SK-N-SH (cell line): ENCODE measurements at regions not wholly inside any gene's neighbourhood (a gene's known extent, or its start where the extent isn't known, plus 50 kb on each side); places are given as distances from the start of the nearest gene placed in this dataset.

Experiments used
- CTCF ChIA-PET: fragments of 300-600, 350-600 bp; formaldehyde crosslinking; extraction: SDS; loops from one replicate; lab custom pipeline; 2021; lab: Yijun Ruan, JAX
- POLR2A ChIA-PET: fragments of 350-600 bp; sonication (Branson Sonifier 250); formaldehyde crosslinking; extraction: SDS; loops from one replicate; lab custom pipeline; 2020; ENCODE audit warnings: antibody characterized with exemption, inconsistent platforms; lab: Yijun Ruan, JAX
- DNase-seq: peaks from one replicate; pipeline ENCODE4 v3.0.0; 2012
- H2AFZ ChIP-seq: fragments of 200-600 bp; sonication (generic); 2 replicates; pipeline ENCODE4 v1.8.1; 2016; ENCODE audit warnings: antibody characterized with exemption, mild to moderate bottlenecking, low read depth
- H3F3A ChIP-seq: fragments of 200-600 bp; sonication (generic); replicated peaks from 2 replicates; pipeline ENCODE3; 2016; ENCODE audit warnings: antibody characterized with exemption, mild to moderate bottlenecking; ENCODE audit not compliant: insufficient read depth
- H3K27ac ChIP-seq, 2 experiments: fragments of 200-500 bp in 1 of 2; fragments of 200-600 bp in 1 of 2; sonication (Bioruptor generic) in 1 of 2; sonication (generic), shearing (Covaris generic) in 1 of 2; 2 replicates each; pipeline versions ENCODE4 v1.5.1 to v1.6.1; 2014 to 2016; ENCODE audit warnings: low read depth in 2 of 2, inconsistent platforms in 1 of 2, low read length in 1 of 2, mild to moderate bottlenecking in 1 of 2, mixed read lengths in 1 of 2
- H3K27me3 ChIP-seq: fragments of 200-600 bp; sonication (generic), shearing (Covaris generic); 2 replicates; pipeline ENCODE4 v1.6.1; 2016; ENCODE audit warnings: mixed run types; ENCODE audit not compliant: insufficient read depth
- H3K36me3 ChIP-seq, 2 experiments: fragments of 200-500 bp in 1 of 2; fragments of 200-600 bp in 1 of 2; sonication (Bioruptor generic) in 1 of 2; sonication (generic) in 1 of 2; replicated peaks in 1 of 2; 2 replicates each; pipeline versions ENCODE3 to v1.5.1; 2014 to 2016; ENCODE audit warnings: low read length in 1 of 2, mild to moderate bottlenecking in 1 of 2; ENCODE audit not compliant: insufficient read depth in 2 of 2, control insufficient read depth in 1 of 2
- H3K4me1 ChIP-seq, 2 experiments: fragments of 200-500 bp in 1 of 2; fragments of 200-600 bp in 1 of 2; sonication (Bioruptor generic) in 1 of 2; sonication (generic), shearing (Covaris generic) in 1 of 2; 2 replicates each; pipeline versions ENCODE4 v1.5.1 to v1.6.1; 2014 to 2016; ENCODE audit warnings: low read depth in 1 of 2, low read length in 1 of 2, mixed run types in 1 of 2; ENCODE audit not compliant: insufficient read depth in 2 of 2, control insufficient read depth in 1 of 2
- H3K4me2 ChIP-seq: fragments of 200-600 bp; sonication (generic), shearing (Covaris generic); 2 replicates; pipeline ENCODE4 v1.6.1; 2017; ENCODE audit warnings: mixed run types
- H3K4me3 ChIP-seq, 2 experiments: fragments of 200-500 bp in 1 of 2; fragments of 200-600 bp in 1 of 2; sonication (Bioruptor generic) in 1 of 2; sonication (generic), shearing (Covaris generic) in 1 of 2; 2 replicates each; pipeline versions ENCODE4 v1.5.1 to v1.8.1; 2014 to 2016; ENCODE audit warnings: low read depth in 2 of 2, inconsistent platforms in 1 of 2, low read length in 1 of 2, mild to moderate bottlenecking in 1 of 2, mixed read lengths in 1 of 2, moderate library complexity in 1 of 2
- H3K79me2 ChIP-seq: fragments of 200-600 bp; sonication (generic); 2 replicates; pipeline ENCODE4 v1.8.1; 2017; ENCODE audit warnings: mild to moderate bottlenecking; ENCODE audit not compliant: insufficient read depth
- H3K9ac ChIP-seq: fragments of 200-600 bp; sonication (generic); 2 replicates; pipeline ENCODE4 v1.6.1; 2017; ENCODE audit warnings: mixed run types
- H3K9me2 ChIP-seq: fragments of 200-600 bp; sonication (generic); 2 replicates; pipeline ENCODE4 v1.6.1; 2017; ENCODE audit warnings: mixed run types
- H3K9me3 ChIP-seq: fragments of 200-600 bp; sonication (generic); 2 replicates; pipeline ENCODE4 v1.6.1; 2017; ENCODE audit warnings: mixed run types, mild to moderate bottlenecking, moderate library complexity
- H4K20me1 ChIP-seq: fragments of 200-600 bp; sonication (generic); 2 replicates; pipeline ENCODE4 v1.6.1; 2017; ENCODE audit warnings: mild to moderate bottlenecking, mixed run types; ENCODE audit not compliant: insufficient read depth
- CHD2 ChIP-seq: fragments of 150-350 bp; IDR thresholded peaks from 2 replicates; pipeline ENCODE4 v1.6.1; 2018; ENCODE audit warnings: low read length; ENCODE audit not compliant: partially characterized antibody
- ELF1 ChIP-seq: IDR thresholded peaks from 2 replicates; pipeline ENCODE4 v1.4.0; 2012
- EZH2phosphoT487 ChIP-seq: fragments of 200-600 bp; sonication (generic); IDR thresholded peaks from 2 replicates; pipeline ENCODE4 v1.6.1; 2017; ENCODE audit warnings: low read depth, mixed run types, mild to moderate bottlenecking, antibody characterized with exemption, moderate library complexity, borderline replicate concordance
- FOXJ3 ChIP-seq: sonication (generic); formaldehyde crosslinking; IDR thresholded peaks from 2 replicates; pipeline ENCODE4 v1.5.1; 2020; ENCODE audit warnings: mild to moderate bottlenecking, missing genetic modification reagents
- FOXM1 ChIP-seq: IDR thresholded peaks from 2 replicates; pipeline ENCODE4 v1.4.0; 2012; ENCODE audit warnings: low read depth, mild to moderate bottlenecking
- GABPA ChIP-seq: IDR thresholded peaks from 2 replicates; pipeline ENCODE4 v1.4.0; 2012; ENCODE audit warnings: low read depth, mild to moderate bottlenecking
- GATA2 ChIP-seq: sonication (generic); formaldehyde crosslinking; IDR thresholded peaks from 2 replicates; pipeline ENCODE4 v1.5.0; 2020; ENCODE audit warnings: mild to moderate bottlenecking, missing genetic modification reagents
- NRF1 ChIP-seq: IDR thresholded peaks from 2 replicates; pipeline ENCODE4 v1.6.1; 2012; ENCODE audit warnings: low read depth, mild to moderate bottlenecking, low read length
- POLR2AphosphoS5 ChIP-seq: IDR thresholded peaks from 2 replicates; pipeline ENCODE4 v1.6.1; 2012; ENCODE audit warnings: low read depth, low read length
- RFX5 ChIP-seq: IDR thresholded peaks from 2 replicates; pipeline ENCODE4 v1.6.1; 2012; ENCODE audit warnings: mild to moderate bottlenecking, improper control_type of control experiment, low read length
- SIN3A ChIP-seq: IDR thresholded peaks from 2 replicates; pipeline ENCODE4 v1.6.1; 2012; ENCODE audit warnings: low read depth, mild to moderate bottlenecking, low read length, moderate library complexity, borderline replicate concordance
- TAF1 ChIP-seq: IDR thresholded peaks from 2 replicates; pipeline ENCODE4 v1.6.1; 2012; ENCODE audit warnings: low read depth, mild to moderate bottlenecking, low read length, moderate library complexity, borderline replicate concordance
- TEAD4 ChIP-seq: IDR thresholded peaks from 2 replicates; pipeline ENCODE4 v1.4.0; 2012; ENCODE audit warnings: mild to moderate bottlenecking, borderline replicate concordance; ENCODE audit not compliant: insufficient read depth
- YY1 ChIP-seq: IDR thresholded peaks from 2 replicates; pipeline ENCODE4 v1.4.0; 2012; ENCODE audit warnings: low read depth, mild to moderate bottlenecking
- WGBS: methylation state at CpG from one replicate; pipeline ENCODE4 v1.1.6; 2017; ENCODE audit warnings: low lambda C conversion rate; 5-methylcytosine and 5-hydroxymethylcytosine counted together
- TF ChIP-seq, protein P1 (sequence below): fragments of 150-350 bp; IDR thresholded peaks from 2 replicates; pipeline ENCODE4 v1.6.1; 2016; ENCODE audit warnings: mild to moderate bottlenecking, low read depth, low read length
- TF ChIP-seq, protein P2 (sequence below): fragments of 150-350 bp; IDR thresholded peaks from 2 replicates; pipeline ENCODE4 v1.6.1; 2017; ENCODE audit warnings: antibody characterized with exemption, low read length, low read depth, borderline replicate concordance
- TF ChIP-seq, protein P3 (sequence below): fragments of 200-600 bp; sonication (generic); IDR thresholded peaks from 2 replicates; pipeline ENCODE4 v1.6.1; 2017; ENCODE audit warnings: antibody characterized with exemption, mild to moderate bottlenecking, moderate library complexity
- TF ChIP-seq, protein P4 (sequence below): IDR thresholded peaks from 2 replicates; pipeline ENCODE4 v1.4.0; 2012; ENCODE audit warnings: low read depth
- TF ChIP-seq, protein P5 (sequence below): IDR thresholded peaks from 2 replicates; pipeline ENCODE4 v1.4.0; 2012; ENCODE audit warnings: low read depth, borderline replicate concordance

DNA sequence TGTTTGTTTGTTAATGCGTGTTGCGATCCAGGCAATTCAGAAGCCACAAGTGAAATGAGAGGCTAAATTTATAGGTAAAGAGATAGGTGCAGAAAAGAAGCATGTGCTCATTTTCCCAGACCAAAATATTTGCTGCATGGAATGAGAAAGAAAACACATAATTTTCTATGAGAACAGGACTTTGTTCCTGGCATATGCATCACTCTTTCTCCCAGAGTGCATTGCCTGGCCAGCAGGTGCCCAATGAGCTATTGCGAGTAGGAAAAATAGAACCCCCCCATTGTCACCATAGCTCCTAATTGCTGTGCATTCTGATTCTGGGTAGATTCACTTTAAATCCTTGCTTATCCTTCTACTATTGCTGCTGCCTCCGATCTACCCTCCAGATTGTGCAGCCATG is 410.4 kb downstream of the PMP22 start:
- 3% methylated on average over 4 of the region's 4 CpGs for WGBS
- Histone ChIP-seq H4K20me1 (no peaks in the 10 kb centered on the region), H3K27ac (no peak overlapping the region), H3K9me2 (no peaks in the 10 kb centered on the region), H3K4me1 (no peaks in the 10 kb centered on the region), H2AFZ (no peak overlapping the region), H3K4me3 (no peak overlapping the region), H3F3A (no peaks in the 10 kb centered on the region), H3K27me3 (peaks cover 6% of the 10 kb centered on the region), H3K36me3 (no peaks in the 10 kb centered on the region), H3K9ac (no peak overlapping the region), H3K79me2 (no peaks in the 10 kb centered on the region), H3K9me3 (no peaks in the 10 kb centered on the region), H3K4me2 (no peak overlapping the region)
- CTCF ChIA-PET: no interaction called here
- POLR2A ChIA-PET: no interaction called here
- DNase-seq: no peak
- TF ChIP-seq, protein P1, sequence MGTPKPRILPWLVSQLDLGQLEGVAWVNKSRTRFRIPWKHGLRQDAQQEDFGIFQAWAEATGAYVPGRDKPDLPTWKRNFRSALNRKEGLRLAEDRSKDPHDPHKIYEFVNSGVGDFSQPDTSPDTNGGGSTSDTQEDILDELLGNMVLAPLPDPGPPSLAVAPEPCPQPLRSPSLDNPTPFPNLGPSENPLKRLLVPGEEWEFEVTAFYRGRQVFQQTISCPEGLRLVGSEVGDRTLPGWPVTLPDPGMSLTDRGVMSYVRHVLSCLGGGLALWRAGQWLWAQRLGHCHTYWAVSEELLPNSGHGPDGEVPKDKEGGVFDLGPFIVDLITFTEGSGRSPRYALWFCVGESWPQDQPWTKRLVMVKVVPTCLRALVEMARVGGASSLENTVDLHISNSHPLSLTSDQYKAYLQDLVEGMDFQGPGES: no peak
- TF ChIP-seq YY1 (no peak), RFX5 (no peak), EZH2phosphoT487 (no peak), TEAD4 (no peak), FOXM1 (no peak), NRF1 (no peak), GATA2 (no peak), GABPA (no peak), POLR2AphosphoS5 (no peak)
- TF ChIP-seq, protein P2, sequence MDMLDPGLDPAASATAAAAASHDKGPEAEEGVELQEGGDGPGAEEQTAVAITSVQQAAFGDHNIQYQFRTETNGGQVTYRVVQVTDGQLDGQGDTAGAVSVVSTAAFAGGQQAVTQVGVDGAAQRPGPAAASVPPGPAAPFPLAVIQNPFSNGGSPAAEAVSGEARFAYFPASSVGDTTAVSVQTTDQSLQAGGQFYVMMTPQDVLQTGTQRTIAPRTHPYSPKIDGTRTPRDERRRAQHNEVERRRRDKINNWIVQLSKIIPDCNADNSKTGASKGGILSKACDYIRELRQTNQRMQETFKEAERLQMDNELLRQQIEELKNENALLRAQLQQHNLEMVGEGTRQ: no peak
- TF ChIP-seq, protein P3, sequence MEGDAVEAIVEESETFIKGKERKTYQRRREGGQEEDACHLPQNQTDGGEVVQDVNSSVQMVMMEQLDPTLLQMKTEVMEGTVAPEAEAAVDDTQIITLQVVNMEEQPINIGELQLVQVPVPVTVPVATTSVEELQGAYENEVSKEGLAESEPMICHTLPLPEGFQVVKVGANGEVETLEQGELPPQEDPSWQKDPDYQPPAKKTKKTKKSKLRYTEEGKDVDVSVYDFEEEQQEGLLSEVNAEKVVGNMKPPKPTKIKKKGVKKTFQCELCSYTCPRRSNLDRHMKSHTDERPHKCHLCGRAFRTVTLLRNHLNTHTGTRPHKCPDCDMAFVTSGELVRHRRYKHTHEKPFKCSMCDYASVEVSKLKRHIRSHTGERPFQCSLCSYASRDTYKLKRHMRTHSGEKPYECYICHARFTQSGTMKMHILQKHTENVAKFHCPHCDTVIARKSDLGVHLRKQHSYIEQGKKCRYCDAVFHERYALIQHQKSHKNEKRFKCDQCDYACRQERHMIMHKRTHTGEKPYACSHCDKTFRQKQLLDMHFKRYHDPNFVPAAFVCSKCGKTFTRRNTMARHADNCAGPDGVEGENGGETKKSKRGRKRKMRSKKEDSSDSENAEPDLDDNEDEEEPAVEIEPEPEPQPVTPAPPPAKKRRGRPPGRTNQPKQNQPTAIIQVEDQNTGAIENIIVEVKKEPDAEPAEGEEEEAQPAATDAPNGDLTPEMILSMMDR: no peak
- TF ChIP-seq, all 33 proteins: peak for 0

DNA sequence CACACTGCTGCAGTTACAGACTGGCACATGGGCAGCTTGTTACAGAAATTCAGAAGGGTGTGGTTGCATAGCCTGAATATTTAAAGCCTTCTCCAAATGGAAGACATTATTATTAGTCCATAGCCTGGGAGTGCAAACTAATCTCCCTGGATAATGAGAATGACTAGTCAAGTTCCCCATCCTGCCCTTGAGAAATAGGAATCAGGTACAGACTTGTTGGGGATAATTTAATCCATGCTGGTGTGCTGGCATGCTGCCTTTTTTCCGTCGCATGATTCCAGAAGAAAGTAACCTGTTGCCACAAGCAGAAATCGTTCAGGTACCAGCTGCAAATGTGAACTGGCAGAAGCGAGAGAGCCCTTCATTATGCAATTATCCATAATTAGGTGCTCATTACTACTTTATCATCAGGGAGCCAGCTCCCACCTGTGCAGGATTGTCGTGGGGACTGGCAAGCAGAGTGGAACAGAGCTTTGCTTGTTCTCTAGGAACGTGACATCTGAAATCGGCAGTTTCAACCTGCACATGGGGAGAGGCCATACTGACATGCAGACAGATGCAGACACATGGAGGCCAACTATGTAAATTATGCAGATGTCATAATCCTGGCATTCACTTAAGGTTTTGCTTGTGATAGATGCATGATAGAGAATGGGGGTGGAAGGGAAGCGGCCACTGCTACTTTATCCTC is 419.4 kb downstream of the PMP22 start:
- no peak for DNase-seq
- TF ChIP-seq, protein P2: no peak
- TF ChIP-seq CHD2: no peak
- TF ChIP-seq, protein P4, sequence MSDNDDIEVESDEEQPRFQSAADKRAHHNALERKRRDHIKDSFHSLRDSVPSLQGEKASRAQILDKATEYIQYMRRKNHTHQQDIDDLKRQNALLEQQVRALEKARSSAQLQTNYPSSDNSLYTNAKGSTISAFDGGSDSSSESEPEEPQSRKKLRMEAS: no peak
- TF ChIP-seq TEAD4: no peak
- TF ChIP-seq, protein P5, sequence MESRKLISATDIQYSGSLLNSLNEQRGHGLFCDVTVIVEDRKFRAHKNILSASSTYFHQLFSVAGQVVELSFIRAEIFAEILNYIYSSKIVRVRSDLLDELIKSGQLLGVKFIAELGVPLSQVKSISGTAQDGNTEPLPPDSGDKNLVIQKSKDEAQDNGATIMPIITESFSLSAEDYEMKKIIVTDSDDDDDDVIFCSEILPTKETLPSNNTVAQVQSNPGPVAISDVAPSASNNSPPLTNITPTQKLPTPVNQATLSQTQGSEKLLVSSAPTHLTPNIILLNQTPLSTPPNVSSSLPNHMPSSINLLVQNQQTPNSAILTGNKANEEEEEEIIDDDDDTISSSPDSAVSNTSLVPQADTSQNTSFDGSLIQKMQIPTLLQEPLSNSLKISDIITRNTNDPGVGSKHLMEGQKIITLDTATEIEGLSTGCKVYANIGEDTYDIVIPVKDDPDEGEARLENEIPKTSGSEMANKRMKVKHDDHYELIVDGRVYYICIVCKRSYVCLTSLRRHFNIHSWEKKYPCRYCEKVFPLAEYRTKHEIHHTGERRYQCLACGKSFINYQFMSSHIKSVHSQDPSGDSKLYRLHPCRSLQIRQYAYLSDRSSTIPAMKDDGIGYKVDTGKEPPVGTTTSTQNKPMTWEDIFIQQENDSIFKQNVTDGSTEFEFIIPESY: no peak
- TF ChIP-seq GATA2: no peak
- TF ChIP-seq TAF1: no peak
- TF ChIP-seq ELF1: no peak
- no peak for TF ChIP-seq FOXJ3 (CRISPR knock-in tag)
- no peak for TF ChIP-seq SIN3A
- TF ChIP-seq, protein P1: no peak
- no peak for TF ChIP-seq GABPA

More for the DNA sequence above, 419.4 kb downstream of the PMP22 start:
- H3K4me1 ChIP-seq: no peaks in the 10 kb centered on the region
- no peak overlapping the region for H2AFZ ChIP-seq
- CTCF ChIA-PET: no interaction called here
- no peak overlapping the region for H3K27ac ChIP-seq
- no peaks in the 10 kb centered on the region for H3K36me3 ChIP-seq
- H3K27me3 ChIP-seq: no peaks in the 10 kb centered on the region
- H3K9me3 ChIP-seq: no peaks in the 10 kb centered on the region
- H3K4me3 ChIP-seq: no peak overlapping the region
- H3F3A ChIP-seq: peaks cover 4% of the 10 kb centered on the region
- no peaks in the 10 kb centered on the region for H3K79me2 ChIP-seq
- POLR2A ChIA-PET: no interaction called here
- no peaks in the 10 kb centered on the region for H3K9me2 ChIP-seq
- WGBS: 4% methylated on average over 8 of the region's 8 CpGs
- no peak overlapping the region for H3K4me2 ChIP-seq
- H4K20me1 ChIP-seq: no peaks in the 10 kb centered on the region
- H3K9ac ChIP-seq: no peak overlapping the region
